ENCODE measurements at regions not wholly inside any gene's neighbourhood (a gene's known extent, or its start where the extent isn't known, plus 50 kb on each side); places are given as distances from the start of the nearest gene placed in this dataset.
A peak's percentile ranks its signal among the peaks of the same experiment; 100 is the strongest.

DNA sequence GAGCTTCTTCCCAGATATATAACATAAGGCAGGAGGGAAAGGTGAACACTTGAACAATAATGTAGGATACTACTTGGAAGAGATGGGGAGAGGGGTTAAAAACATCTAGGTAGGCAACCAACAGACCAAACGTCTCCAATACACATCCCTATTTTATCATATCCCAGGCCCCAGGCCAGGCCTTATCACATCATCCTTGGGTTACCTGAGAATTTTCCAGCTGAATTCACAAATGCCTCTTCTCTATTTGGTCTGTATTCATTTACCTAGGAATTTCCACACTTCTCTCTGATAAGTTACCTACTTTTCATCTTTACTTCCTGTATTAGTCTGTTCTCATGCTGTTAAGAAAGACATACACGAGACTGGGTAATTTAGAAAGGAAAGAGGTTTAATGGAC, 141.9 kb upstream of the C1orf21 start:
- TF ChIP-seq POLR2AphosphoS5 (IDR thresholded peaks at IDR 0.05) (no peak), POLR2A (IDR thresholded peaks at IDR 0.05) (no peak)
- TF ChIP-seq, protein P1, sequence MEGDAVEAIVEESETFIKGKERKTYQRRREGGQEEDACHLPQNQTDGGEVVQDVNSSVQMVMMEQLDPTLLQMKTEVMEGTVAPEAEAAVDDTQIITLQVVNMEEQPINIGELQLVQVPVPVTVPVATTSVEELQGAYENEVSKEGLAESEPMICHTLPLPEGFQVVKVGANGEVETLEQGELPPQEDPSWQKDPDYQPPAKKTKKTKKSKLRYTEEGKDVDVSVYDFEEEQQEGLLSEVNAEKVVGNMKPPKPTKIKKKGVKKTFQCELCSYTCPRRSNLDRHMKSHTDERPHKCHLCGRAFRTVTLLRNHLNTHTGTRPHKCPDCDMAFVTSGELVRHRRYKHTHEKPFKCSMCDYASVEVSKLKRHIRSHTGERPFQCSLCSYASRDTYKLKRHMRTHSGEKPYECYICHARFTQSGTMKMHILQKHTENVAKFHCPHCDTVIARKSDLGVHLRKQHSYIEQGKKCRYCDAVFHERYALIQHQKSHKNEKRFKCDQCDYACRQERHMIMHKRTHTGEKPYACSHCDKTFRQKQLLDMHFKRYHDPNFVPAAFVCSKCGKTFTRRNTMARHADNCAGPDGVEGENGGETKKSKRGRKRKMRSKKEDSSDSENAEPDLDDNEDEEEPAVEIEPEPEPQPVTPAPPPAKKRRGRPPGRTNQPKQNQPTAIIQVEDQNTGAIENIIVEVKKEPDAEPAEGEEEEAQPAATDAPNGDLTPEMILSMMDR (IDR thresholded peaks at IDR 0.05): no peak
- Histone ChIP-seq H3K36me3 (no peaks in the 10 kb centered on the region), H3K27me3 (no peaks in the 10 kb centered on the region), H3K4me1 (peaks cover 0 to 4% (median 0%) of the 10 kb centered on the region in 4 donors), H3K9me3 (no peaks in the 10 kb centered on the region), H3K27ac (no peak overlapping the region), H3K4me3 (no peak overlapping the region)
- DNase-seq (no peak), ATAC-seq (ENCODE audit: low FRiP score in 2 of 2) (no peak)
- 88% methylated on average over 2 of the region's 2 CpGs for WGBS, 2 donors

DNA sequence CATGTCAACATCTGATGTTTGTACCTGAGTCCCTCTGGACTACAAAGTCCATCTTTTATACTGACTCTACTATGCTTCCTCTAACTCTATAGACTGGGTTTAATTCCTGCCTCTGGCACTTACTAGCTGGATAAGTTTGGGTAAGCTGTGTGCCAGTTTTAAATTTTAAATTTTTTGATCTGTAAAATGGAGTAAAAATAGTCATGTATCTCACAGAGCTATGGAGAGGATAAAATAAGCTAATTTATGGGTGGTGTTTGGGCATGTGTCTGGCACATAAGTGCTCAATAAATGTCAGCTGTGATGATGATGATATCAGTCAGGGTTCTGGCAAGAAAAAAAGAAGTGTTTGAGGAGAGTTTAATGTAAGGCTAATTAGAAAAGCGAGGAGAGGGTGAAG, 139.2 kb upstream of the C1orf21 start:
- no peaks in the 10 kb centered on the region for H3K27me3 ChIP-seq
- no peak overlapping the region for H3K4me3 ChIP-seq
- DNase-seq (no peak), ATAC-seq (ENCODE audit: low FRiP score in 2 of 2) (no peak)
- H3K9me3 ChIP-seq: no peaks in the 10 kb centered on the region
- TF ChIP-seq EP300 (IDR thresholded peaks at IDR 0.05): no peak
- no peaks in the 10 kb centered on the region for H3K4me1 ChIP-seq
- WGBS, 2 donors: 67 to 81% methylated on average over 1 of the region's 1 CpG
- H3K36me3 ChIP-seq: no peaks in the 10 kb centered on the region
- H3K27ac ChIP-seq: no peak overlapping the region

DNA sequence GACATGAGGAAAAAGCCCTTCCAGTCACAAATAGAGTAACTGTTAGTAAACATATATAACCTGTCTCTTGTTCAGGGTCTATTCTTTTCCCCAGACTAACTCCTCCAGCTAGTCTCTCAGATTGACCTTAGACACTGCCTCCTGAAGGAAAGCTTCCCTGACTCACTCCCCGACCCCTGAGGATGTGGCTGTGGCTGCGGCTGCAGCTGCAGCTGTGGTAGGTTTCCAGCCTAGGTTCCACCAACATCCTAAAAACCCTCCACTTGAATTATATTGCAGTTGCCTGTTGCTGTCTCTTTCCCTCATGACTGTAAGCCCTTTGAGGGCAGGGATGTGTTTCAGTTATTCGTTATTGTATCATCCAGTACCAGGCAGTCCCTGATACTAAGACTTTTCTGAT, 132.9 kb upstream of the C1orf21 start:
- Histone ChIP-seq H3K36me3 (no peaks in the 10 kb centered on the region), H3K27me3 (no peaks in the 10 kb centered on the region), H3K4me1 (no peaks in the 10 kb centered on the region), H3K27ac (no peak overlapping the region), H3K9me3 (no peaks in the 10 kb centered on the region), H3K4me3 (no peak overlapping the region)
- no peak for TF ChIP-seq POLR2AphosphoS5 (IDR thresholded peaks at IDR 0.05)
- TF ChIP-seq POLR2A (IDR thresholded peaks at IDR 0.05): no peak
- no peak for TF ChIP-seq EP300 (IDR thresholded peaks at IDR 0.05)
- DNase-seq (peak in 1 of 2 donors; percentile 20), ATAC-seq (ENCODE audit: low FRiP score in 2 of 2) (no peak)
- 95% methylated on average over 3 of the region's 3 CpGs for WGBS, 2 donors

DNA sequence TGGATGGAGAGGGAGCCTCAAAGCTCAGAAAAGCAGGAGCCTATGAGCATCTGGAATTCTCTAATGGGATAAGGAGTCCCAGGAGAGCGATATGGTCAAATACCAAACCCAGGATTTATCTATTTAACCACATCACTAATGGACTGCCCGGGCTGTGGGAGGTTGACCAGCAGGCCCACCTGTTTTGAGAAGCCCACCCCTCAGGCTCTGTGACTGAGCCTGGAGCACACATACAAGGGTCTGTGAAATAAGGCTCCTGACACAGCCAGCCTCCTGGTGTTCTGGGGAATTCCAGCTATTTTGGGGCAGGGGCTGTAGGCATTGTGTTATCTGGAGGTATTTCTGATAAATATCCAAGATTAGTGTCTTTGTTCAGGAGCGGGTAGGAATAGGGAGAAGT, 132.0 kb upstream of the C1orf21 start:
- Histone ChIP-seq H3K4me1 (no peaks in the 10 kb centered on the region), H3K9me3 (no peaks in the 10 kb centered on the region), H3K27me3 (no peaks in the 10 kb centered on the region), H3K4me3 (no peak overlapping the region), H3K36me3 (no peaks in the 10 kb centered on the region), H3K27ac (no peak overlapping the region)
- 93 to 95% methylated on average over 3 of the region's 3 CpGs for WGBS, 2 donors
- DNase-seq (no peak), ATAC-seq (ENCODE audit: low FRiP score in 2 of 2) (no peak)
- TF ChIP-seq, protein P1 (IDR thresholded peaks at IDR 0.05): no peak
- TF ChIP-seq POLR2AphosphoS5 (IDR thresholded peaks at IDR 0.05) (no peak), POLR2A (IDR thresholded peaks at IDR 0.05) (no peak), EP300 (IDR thresholded peaks at IDR 0.05) (no peak)

DNA sequence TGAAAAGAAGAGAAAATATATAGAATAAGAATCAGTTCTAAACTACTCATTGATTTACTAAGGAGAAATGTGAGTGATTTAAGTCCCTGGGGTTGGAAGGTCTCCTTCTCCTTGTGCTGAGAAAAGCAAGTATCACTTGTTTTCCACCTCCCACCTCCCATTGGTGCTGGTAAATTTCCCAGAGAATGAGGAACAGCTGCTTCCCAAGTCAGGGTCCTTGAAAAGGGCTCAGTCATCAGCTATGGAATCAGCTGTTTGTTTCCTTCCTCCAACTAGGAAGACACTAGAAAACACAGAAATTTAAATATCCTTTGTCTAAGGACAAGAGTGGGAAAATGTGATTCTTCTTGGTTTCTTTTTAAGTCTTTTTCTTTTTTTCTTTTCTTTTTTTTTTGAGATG, 131.3 kb upstream of the C1orf21 start:
- TF ChIP-seq POLR2A (IDR thresholded peaks at IDR 0.05) (no peak), POLR2AphosphoS5 (IDR thresholded peaks at IDR 0.05) (no peak), EP300 (IDR thresholded peaks at IDR 0.05) (no peak)
- TF ChIP-seq, protein P1 (IDR thresholded peaks at IDR 0.05): no peak
- DNase-seq (no peak), ATAC-seq (ENCODE audit: low FRiP score in 2 of 2) (no peak)
- Histone ChIP-seq H3K27ac (no peak overlapping the region), H3K4me3 (no peak overlapping the region), H3K36me3 (no peaks in the 10 kb centered on the region), H3K27me3 (no peaks in the 10 kb centered on the region), H3K4me1 (no peaks in the 10 kb centered on the region), H3K9me3 (no peaks in the 10 kb centered on the region)

DNA sequence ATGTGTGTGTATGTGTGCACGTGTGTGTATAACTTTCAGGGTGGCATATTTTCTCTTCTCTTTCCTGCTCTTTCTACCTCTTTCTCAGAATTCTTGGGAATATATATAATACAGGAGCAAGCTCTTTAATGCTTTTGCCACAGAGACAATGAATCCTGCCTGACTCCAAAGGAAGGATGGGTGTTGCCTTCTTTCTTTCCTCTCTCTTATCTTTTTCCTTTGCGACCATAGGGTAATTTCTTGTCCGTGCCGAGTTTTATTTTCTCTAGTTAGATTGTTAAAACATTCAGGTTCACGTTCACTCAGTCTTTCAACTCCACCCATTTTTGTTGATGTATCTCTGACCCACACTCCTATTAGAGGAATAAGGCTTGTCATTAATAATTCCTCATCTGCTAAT, 129.0 kb upstream of the C1orf21 start:
- peak overlapping the region in 1 of 4 donors; percentile 27 for H3K27ac ChIP-seq
- DNase-seq (no peak), ATAC-seq (ENCODE audit: low FRiP score in 2 of 2) (no peak)
- H3K36me3 ChIP-seq: no peaks in the 10 kb centered on the region
- H3K4me1 ChIP-seq: no peaks in the 10 kb centered on the region
- TF ChIP-seq POLR2AphosphoS5 (IDR thresholded peaks at IDR 0.05) (no peak), POLR2A (IDR thresholded peaks at IDR 0.05) (no peak), EP300 (IDR thresholded peaks at IDR 0.05) (no peak)
- TF ChIP-seq, protein P1 (IDR thresholded peaks at IDR 0.05): no peak
- H3K4me3 ChIP-seq: no peak overlapping the region
- 69 to 73% methylated on average over 5 of the region's 5 CpGs for WGBS, 2 donors
- H3K9me3 ChIP-seq: no peaks in the 10 kb centered on the region
- H3K27me3 ChIP-seq: no peaks in the 10 kb centered on the region

Measured in upper lobe of left lung (tissue), 6 donors.